Ishikawa (cell line): ENCODE measurements at regions not wholly inside any gene's neighbourhood (a gene's known extent, or its start where the extent isn't known, plus 50 kb on each side); places are given as distances from the start of the nearest gene placed in this dataset.

Experiments used
- EP300 ChIP-seq: IDR thresholded peaks from 2 replicates; pipeline ENCODE4 v1.6.1; 2012; ENCODE audit warnings: borderline replicate concordance
- MAX ChIP-seq: IDR thresholded peaks from 2 replicates; pipeline ENCODE4 v1.6.1; 2012
- ZBTB7A ChIP-seq: IDR thresholded peaks from 2 replicates; pipeline ENCODE4 v1.6.1; 2012; ENCODE audit warnings: low read depth

- TF ChIP-seq EP300 (no peak), ZBTB7A (no peak), MAX (no peak)
Observed at GRCh38 chr2:58907644-58908043, 666.5 kb upstream of the FANCL start.
